Transverse colon (tissue), 4 donors: ENCODE measurements at regions not wholly inside any gene's neighbourhood (a gene's known extent, or its start where the extent isn't known, plus 50 kb on each side); places are given as distances from the start of the nearest gene placed in this dataset.
A peak's percentile ranks its signal among the peaks of the same experiment; 100 is the strongest.

Source experiments
- DNase-seq: peaks from one replicate; pipeline ENCODE4 v3.0.0-alpha.2; 2019
- H3K27ac ChIP-seq, 4 donors: fragments of 200-600 bp; sonication (generic); 2 replicates each; pipeline ENCODE4 v1.5.1; 2016 to 2018; ENCODE audit warnings: inconsistent platforms in 4 of 4
- H3K27me3 ChIP-seq: fragments of 200-600 bp; sonication (generic); 2 replicates; pipeline ENCODE4 v1.5.1; 2017; ENCODE audit warnings: inconsistent platforms
- H3K36me3 ChIP-seq, 4 donors: fragments of 200-600 bp; sonication (generic); 2 replicates each; pipeline ENCODE4 v1.5.1; 2017 to 2019; ENCODE audit warnings: inconsistent platforms in 4 of 4
- H3K4me1 ChIP-seq, 4 donors: fragments of 200-600 bp; sonication (generic); 2 replicates each; pipeline ENCODE4 v1.5.1; 2017 to 2020; ENCODE audit warnings: inconsistent platforms in 4 of 4
- H3K4me3 ChIP-seq, 4 donors: fragments of 200-600 bp; sonication (generic); 1 replicate in 1 of 4; 2 replicates in 3 of 4; pipeline versions ENCODE4 v1.5.1 to v1.6.1; 2017 to 2019; ENCODE audit warnings: inconsistent platforms in 4 of 4
- H3K9me3 ChIP-seq, 2 donors: fragments of 200-600 bp; sonication (generic); 2 replicates each; pipeline ENCODE4 v1.5.1; 2017 to 2019; ENCODE audit warnings: inconsistent platforms in 2 of 2
- CTCF ChIP-seq, 5 experiments: fragments of 200-600 bp in 3 of 5; fragments of 450-650 bp in 2 of 5; sonication (generic) in 3 of 5; IDR thresholded peaks; 1 replicate in 2 of 5; 2 replicates in 3 of 5; pipeline ENCODE4 v1.5.1; 2016 to 2017; ENCODE audit warnings: antibody characterized with exemption in 5 of 5, inconsistent platforms in 3 of 5, mild to moderate bottlenecking in 2 of 5, moderate library complexity in 1 of 5
- EP300 ChIP-seq: sonication (generic); formaldehyde crosslinking; IDR thresholded peaks from one replicate; pipeline ENCODE4 v1.6.1; 2017; ENCODE audit warnings: antibody characterized with exemption, low read depth
- POLR2A ChIP-seq: fragments of 450-650 bp; IDR thresholded peaks from one replicate; pipeline ENCODE4 v1.6.1; 2016; ENCODE audit warnings: antibody characterized with exemption, mild to moderate bottlenecking, moderate library complexity
- POLR2AphosphoS5 ChIP-seq, 3 donors: sonication (generic); formaldehyde crosslinking; IDR thresholded peaks; one replicate each; pipeline ENCODE4 v1.6.1; 2016; ENCODE audit warnings: antibody characterized with exemption in 3 of 3
- WGBS, 2 donors: methylation state at CpG; one replicate each; pipeline ENCODE4 v1.1.5; 2018; ENCODE audit warnings: low coverage in 1 of 2; 5-methylcytosine and 5-hydroxymethylcytosine counted together
- in situ Hi-C, 4 donors: fragments of 200-750 bp; cut with MboI; loops; one replicate each; pipeline versions ENCODE4 v1.15.0 to v1.15.1; 2017; ENCODE audit warnings: low sequenced_read_pairs in 3 of 4, low pct_ligation_motif_present in 1 of 4, low pct_unique_long_range_greater_than_20kb in 1 of 4
- intact Hi-C: fragments of 100-400 bp; cut with DNase I; formaldehyde crosslinking; loops from one replicate; pipeline ENCODE4 v1.15.1; 2023; ENCODE audit warnings: low total_unique reads

DNA sequence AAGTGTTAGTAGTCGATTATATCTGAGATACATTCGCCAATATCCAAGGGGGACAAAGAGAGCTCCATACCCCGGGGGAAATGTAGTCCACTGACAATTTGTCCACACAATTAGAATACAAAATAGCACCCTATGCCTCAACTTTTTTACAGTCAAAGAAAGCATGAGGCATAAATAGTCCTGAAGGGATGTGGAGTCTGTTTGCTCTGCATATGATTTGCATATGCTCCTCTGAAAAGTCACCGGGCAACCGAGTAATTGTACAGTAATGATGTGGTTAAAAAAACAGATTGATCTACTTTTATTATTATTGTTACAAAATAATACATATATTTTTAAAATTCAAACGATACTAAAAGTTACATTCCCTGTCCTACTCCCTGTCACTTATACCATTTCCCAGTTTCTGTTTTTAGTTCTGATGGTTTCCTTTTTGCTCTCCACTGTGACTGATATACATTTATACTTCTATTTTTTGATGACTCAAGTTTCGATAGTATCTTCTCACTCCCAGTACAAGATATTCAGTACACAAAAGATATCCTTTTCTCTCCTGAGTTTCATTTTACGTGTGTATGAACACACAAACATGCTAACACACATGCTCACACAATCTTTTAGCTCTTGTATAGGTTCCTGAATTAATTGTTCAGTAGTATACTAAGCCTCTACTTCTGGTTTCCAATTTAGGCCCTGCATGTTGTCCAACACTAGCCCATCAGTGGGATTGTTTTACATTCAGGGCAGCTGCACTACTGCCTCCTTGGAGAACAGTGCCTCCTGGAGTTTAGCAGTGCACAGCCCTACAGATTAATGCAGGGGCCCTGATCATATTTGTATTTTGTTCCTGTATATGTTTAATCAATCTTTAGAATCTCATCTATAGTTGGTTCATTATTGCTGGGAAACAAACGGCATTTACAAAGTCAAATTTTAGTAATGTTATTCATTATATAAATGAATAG, 130.9 kb downstream of the TES start:
- 69 to 83% methylated on average over 9 of the region's 9 CpGs for WGBS, 2 donors
- Histone ChIP-seq H3K36me3 (no peaks in the 10 kb centered on the region), H3K4me1 (peaks cover 0 to 6% (median 0%) of the 10 kb centered on the region in 4 donors), H3K27me3 (no peaks in the 10 kb centered on the region), H3K27ac (peak overlapping the region in 1 of 4 donors; percentile 23), H3K4me3 (no peak overlapping the region), H3K9me3 (no peaks in the 10 kb centered on the region)
- no peak for TF ChIP-seq POLR2A
- no peak for TF ChIP-seq POLR2AphosphoS5 (IDR thresholded peaks at IDR 0.05)
- no peak for TF ChIP-seq EP300
- peak in 1 of 5 experiments; percentile 12 for TF ChIP-seq CTCF (IDR thresholded peaks at IDR 0.05)
- no peak for DNase-seq
- intact Hi-C loops = no loop called here
- in situ Hi-C loops = no loop called here

DNA sequence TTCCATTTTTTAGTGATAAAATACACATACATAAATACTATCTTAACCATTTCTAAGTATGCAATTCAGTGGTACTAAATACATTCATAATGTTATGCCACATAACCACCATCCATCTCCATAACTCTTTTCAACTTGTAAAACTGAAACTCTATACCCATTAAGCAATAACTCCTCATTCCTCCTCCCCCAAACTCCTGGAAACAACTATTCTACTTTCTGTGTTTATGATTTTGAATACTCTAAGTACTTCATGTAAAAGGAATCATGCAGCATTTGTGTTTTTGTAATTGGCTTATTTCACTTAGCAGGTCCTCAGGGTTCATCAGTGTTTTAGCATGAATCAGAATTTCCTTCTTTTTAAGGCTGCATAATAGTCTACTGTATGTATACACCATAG, 131.8 kb downstream of the TES start:
- Histone ChIP-seq H3K4me1 (peaks cover 0 to 6% (median 0%) of the 10 kb centered on the region in 4 donors), H3K27ac (no peak overlapping the region), H3K27me3 (no peaks in the 10 kb centered on the region), H3K36me3 (no peaks in the 10 kb centered on the region), H3K4me3 (no peak overlapping the region), H3K9me3 (no peaks in the 10 kb centered on the region)
- in situ Hi-C loops (no loop called here), intact Hi-C loops (no loop called here)
- DNase-seq = no peak
- TF ChIP-seq POLR2A = no peak
- TF ChIP-seq POLR2AphosphoS5 (IDR thresholded peaks at IDR 0.05) = no peak
- TF ChIP-seq EP300 = no peak
- TF ChIP-seq CTCF (IDR thresholded peaks at IDR 0.05) = no peak

GRCh38 chr7:116347151-116347832, 137.0 kb downstream of the TES start:
- in situ Hi-C loops = no loop called here
- Histone ChIP-seq H3K9me3 (no peaks in the 10 kb centered on the region), H3K36me3 (no peaks in the 10 kb centered on the region), H3K27ac (no peak overlapping the region), H3K27me3 (no peaks in the 10 kb centered on the region), H3K4me3 (no peak overlapping the region), H3K4me1 (no peaks in the 10 kb centered on the region)
- TF ChIP-seq POLR2AphosphoS5 (IDR thresholded peaks at IDR 0.05) = no peak
- intact Hi-C loops = no loop called here
- 86 to 100% methylated on average over 3 of the region's 3 CpGs for WGBS, 2 donors
- no peak for DNase-seq

DNA sequence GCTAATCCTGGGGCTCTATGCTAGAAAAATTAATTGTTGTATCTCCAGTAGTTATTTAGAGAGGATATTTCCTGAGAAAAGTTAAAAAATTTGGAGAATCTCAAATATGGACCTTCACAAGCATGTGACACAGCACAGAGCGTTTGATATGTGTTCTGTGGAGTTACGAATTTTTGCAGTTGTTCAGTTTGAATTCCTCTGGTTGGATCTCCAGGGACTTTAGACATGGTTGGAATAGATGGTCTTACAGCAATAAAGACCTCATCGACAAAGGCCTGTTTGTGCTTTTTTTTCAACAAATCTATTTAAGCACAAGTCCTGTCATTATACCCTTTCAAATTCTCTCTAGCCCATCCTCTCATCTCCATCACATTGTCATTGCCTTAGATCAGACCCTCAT, 138.0 kb downstream of the TES start:
- whole genome bisulfite sequencing, 2 donors = 85% methylated on average over 3 of the region's 3 CpGs
- DNase-seq = no peak
- intact Hi-C loops = no loop called here

More for the DNA sequence above, 138.0 kb downstream of the TES start:
- Histone ChIP-seq H3K4me1 (no peaks in the 10 kb centered on the region), H3K9me3 (no peaks in the 10 kb centered on the region), H3K4me3 (no peak overlapping the region), H3K27ac (no peak overlapping the region), H3K36me3 (no peaks in the 10 kb centered on the region), H3K27me3 (no peaks in the 10 kb centered on the region)
- TF ChIP-seq CTCF (IDR thresholded peaks at IDR 0.05) = no peak
- TF ChIP-seq POLR2A = no peak
- TF ChIP-seq POLR2AphosphoS5 (IDR thresholded peaks at IDR 0.05) = no peak
- no peak for TF ChIP-seq EP300
- in situ Hi-C loops = no loop called here
